NCI-H1092 treated with DMSO at 0.1 percent for 48 hours (cell line): ENCODE measurements at regions not wholly inside any gene's neighbourhood (a gene's known extent, or its start where the extent isn't known, plus 50 kb on each side); places are given as distances from the start of the nearest gene placed in this dataset.
A peak's percentile ranks its signal among the peaks of the same experiment; 100 is the strongest.

ENCODE experiments used
- DNase-seq: peaks from one replicate; lab custom pipeline; 2025; lab: John Stamatoyannopoulos, UW

- no peak for DNase-seq
Measured at GRCh38 chr18:60980422-60981005, 352.7 kb upstream of the CDH20 start.

DNA sequence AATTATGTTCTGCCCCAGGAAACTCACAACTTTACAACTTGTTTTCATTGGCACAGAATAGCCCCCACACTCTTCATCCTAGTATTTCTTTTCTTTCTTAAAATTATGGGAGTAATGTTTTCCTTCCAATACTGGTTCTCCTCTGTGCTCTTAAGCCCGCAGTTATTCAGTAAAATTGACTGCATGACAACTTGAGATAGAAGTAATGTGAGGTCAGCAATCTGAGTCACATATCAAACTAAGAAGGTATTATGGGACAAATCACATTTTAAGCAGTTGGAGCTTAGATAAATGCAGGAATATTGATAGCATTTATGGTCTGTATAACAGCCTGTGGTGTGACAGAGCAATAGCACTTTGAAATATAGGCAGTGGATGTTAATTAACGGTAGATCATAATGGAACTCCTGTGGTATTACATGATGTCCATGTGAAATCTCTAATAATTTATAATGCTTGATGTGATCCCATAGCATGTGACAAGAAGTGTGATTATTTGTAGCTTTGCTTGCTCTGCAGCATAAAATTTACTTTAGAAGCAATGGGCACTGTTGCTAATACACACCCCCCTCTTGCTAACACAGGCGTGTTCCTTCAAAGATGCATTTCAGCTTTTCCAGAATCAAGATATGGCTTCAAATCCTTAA lies 351.4 kb upstream of the CDH20 start:
- DNase-seq = no peak

DNA sequence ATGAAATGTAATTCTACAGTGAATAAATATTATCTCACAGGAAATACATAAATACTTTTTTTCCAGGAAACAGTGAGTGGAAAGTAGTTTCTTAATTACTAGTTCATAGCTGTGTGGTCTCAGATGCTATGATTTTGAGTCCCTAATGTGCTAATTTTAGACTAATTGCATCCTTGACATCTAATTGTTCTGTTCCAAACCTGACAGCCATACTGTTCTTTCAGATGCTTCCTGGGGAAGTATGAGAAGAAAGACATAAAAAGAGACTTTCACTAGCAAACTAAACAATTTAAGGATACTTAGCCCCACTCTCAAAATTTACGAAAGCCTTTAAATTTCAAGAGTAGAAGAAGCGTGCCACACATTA lies 350.9 kb upstream of the CDH20 start:
- DNase-seq = no peak

DNA sequence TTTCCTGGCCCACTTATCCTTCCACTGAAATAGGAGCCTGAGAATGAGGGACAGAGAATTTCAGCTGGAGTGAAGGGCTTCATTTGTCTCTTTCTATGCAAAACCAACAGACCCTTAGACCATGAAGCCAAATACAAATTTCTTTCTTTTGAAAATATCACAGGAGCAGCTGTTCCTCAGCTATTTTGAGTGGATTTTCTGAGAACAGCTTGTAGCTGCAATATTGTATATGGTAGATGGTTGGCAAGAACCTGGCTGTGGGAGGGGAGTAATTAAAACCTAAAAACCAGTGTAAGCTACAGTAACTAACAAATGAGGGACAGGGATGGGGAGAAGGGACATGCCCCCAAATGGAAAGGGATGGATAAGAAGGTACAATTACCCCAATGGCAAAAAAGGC lies 350.3 kb upstream of the CDH20 start:
- DNase-seq = no peak

GRCh38 chr18:60984510-60984909 lies 348.7 kb upstream of the CDH20 start:
- no peak for DNase-seq

DNA sequence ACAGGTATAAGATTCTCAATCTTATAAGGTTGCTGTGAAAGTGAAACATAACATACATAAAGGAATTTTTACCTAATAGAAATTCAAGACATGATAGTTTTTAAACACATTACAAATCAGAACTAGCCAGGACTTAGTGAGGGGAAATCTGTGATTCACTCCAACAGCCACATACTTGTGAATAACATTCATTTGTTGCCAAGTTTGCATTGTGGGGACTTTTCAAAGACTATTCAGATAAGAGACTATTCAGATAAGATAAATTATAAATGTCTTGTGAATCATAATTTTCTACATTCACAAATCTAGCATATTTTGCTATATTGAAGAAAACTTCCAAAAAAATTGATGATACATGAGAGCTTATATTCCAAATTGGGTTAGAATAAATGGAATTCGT lies 345.3 kb upstream of the CDH20 start:
- no peak for DNase-seq

- DNase-seq = no peak
Measured at GRCh38 chr18:60996326-60996725, 336.9 kb upstream of the CDH20 start.

DNA sequence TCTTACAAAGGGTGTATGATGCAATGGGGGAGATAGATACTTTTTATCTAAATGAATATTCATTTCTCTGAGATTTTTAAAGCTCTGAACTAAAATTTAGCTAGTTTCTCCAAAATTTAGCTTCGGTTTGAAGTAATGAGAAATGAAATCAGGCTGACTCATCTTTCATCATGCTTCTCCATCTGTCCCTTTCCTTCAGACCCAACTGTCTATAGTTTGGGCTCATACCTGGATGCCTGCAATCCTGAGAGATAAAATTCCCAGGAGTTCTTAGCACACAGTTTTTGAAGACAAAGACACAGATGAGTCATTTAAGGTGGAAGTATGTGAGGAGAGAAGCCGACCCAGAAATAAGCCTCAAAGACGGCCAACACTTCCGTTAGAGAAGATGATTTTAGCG lies 336.4 kb upstream of the CDH20 start:
- DNase-seq = no peak

- no peak for DNase-seq
Measured at GRCh38 chr18:61001138-61001537, 332.1 kb upstream of the CDH20 start.

DNA sequence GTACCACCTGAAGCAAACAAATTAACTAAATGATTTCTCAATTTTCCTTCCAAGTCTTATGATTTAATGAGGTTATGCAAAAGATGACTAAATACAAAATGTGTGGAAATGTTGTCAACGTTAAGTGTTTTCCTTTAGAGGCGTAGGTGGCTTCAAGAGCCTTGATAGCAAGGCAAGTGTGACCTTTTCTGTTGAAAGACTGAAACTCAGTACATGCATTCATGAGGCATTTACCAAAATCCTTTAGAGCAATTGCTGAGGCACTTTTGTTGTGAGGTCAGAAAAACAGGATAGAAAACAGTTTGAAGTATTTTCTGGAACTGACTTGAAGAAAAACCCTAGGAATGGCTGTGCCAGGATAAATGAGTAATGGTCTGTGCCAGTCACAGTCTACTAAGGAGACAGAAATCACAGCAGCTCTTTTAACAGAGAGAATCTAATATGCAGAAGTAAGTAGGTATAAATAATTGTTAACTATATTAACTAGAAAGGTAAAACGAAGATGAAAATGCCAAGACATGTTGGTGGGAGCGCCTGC lies 326.5 kb upstream of the CDH20 start:
- no peak for DNase-seq

DNA sequence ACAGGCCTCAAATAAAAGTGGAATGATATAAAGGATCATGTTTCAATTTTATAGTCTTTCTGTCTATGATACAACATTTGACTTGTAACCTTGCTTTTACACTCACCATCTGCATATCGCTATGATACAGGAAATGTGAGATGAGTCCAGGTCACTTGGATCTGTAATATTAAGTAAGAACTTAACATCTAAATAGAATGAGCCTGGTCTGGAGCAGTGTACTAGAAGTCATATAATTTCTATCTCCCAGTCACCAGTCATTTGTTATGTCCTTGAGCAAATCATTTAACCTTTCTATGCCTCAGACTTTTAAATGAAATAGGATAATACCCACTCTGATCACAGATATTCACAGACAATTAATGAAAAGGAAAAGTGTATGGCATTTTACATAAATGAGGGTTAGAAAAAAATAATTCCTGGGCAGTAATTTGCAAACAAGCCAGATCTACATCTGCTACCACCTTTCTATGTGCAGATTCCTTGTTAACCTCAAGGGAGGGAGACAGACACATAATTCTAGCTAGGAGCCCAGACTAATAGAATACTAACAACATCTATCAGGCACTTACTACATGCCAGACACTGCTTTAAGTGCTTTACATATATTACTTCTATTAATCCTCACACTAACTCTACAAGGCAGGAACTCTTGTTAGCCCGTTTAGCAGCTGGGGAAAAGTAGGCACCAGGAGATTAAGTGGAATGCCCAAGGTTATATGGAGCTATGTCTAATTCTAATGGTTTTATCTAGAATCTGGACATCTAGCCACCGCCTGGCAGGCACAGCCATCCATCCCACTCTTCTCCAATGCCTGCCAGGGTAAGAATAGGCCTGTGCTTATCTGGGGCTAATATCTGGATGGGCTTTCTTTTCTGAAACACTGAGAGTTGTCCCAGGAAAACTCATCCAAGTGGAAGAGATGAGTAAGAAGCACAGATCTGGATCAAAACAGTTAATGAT lies 313.6 kb upstream of the CDH20 start:
- peak; percentile 34 for DNase-seq

DNA sequence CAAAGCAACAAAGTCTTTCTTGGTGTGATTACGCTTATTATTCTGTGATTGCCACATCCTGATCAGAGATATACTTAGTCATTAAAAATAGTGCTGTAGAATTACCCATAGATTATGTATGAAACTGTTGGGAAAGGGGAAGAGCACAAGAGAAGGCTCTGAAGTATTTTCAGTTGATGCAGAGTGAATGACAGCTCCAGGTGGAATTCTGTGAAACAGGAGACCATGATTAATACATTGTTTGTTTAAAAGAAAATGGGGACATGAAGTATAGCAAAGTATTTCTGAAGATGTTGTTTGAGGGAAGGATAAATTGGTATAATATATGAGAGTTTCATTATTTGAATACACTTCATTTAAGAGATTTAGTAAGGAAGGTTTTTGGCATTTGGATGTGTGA lies 307.6 kb upstream of the CDH20 start:
- peak; percentile 14 for DNase-seq

- no peak for DNase-seq
Measured at GRCh38 chr18:61031626-61032025, 301.6 kb upstream of the CDH20 start.

- no peak for DNase-seq
Measured at GRCh38 chr18:61034580-61034979, 298.6 kb upstream of the CDH20 start.

DNA sequence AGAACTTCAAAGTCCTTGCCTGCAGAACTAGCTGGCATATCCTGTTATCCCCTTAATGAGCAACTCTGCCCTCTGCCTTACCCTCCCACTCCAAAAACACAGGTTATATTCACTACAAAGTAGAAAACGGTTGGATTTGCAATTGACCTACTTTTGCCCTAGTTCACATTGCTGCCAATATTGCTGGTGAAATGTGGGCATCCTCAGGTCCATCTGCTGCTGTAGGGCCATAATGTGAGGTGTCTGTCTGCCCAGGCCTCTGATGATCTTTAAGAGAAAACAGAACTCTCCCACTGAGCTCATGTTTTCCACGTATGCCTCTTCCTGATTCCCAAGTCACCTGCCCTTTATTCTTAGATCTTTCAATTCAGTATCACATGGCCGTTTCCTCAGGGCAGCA lies 294.0 kb upstream of the CDH20 start:
- no peak for DNase-seq

- DNase-seq = no peak
Measured at GRCh38 chr18:61047794-61048193, 285.4 kb upstream of the CDH20 start.

GRCh38 chr18:61057443-61057842 lies 275.8 kb upstream of the CDH20 start:
- DNase-seq = no peak

DNA sequence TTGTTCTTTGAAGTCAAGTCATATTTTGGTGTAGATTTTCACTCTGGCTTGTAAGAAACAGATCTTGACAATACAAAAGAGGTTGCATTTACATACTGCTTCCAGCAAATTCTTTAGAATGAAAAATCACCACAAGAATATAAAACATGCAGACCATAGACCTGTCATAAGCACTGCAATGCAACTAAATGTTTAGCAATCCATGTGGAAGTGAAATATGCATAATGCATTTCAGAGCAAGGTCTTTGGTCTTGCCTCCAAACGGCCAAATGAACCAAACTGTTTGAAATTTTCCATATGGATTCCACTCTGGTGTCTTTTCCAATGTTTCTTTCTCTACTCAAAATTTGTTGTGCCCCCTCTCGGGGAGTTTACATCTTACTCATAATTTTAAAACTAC lies 271.0 kb upstream of the CDH20 start:
- no peak for DNase-seq

DNA sequence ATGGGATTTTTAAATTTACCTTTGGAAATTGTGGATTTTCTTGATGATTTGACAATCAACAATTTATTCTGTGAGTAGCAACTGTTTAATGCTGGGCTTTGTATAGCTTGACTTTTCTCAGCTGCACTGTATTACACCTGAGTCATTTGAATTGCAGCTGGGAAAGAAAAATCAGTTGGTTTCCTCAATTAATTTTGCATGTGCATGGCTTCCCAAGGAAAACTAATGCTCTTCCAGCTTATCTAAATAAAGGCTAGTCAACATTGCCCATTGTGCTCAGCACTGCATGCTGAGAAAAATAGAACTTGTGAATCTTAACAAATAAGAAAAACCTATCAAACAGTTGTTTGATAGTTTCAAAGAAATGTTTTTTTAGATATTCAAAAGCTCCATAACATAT lies 268.3 kb upstream of the CDH20 start:
- DNase-seq = peak; percentile 22

- peak; percentile 83 for DNase-seq
Measured at GRCh38 chr18:61076986-61077385, 256.2 kb upstream of the CDH20 start.

DNA sequence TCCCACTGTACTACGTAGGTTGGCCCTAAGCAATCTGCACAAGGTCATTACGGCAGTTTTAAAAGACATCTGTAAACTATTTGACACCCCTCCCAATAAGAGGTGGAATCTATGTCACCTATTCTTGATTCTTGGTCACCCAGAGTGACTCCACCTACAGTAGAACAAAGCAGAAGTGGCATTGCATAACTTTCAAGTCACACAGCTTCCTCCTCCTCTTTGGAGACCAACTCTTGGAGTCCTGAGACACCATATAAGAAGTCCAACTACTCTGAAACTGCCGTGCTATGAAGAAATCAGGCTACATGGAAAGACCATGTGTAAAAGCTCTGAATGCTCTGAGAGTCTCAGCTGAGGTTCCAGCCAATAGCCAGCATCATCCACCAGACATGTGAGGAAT lies 253.5 kb upstream of the CDH20 start:
- no peak for DNase-seq

DNA sequence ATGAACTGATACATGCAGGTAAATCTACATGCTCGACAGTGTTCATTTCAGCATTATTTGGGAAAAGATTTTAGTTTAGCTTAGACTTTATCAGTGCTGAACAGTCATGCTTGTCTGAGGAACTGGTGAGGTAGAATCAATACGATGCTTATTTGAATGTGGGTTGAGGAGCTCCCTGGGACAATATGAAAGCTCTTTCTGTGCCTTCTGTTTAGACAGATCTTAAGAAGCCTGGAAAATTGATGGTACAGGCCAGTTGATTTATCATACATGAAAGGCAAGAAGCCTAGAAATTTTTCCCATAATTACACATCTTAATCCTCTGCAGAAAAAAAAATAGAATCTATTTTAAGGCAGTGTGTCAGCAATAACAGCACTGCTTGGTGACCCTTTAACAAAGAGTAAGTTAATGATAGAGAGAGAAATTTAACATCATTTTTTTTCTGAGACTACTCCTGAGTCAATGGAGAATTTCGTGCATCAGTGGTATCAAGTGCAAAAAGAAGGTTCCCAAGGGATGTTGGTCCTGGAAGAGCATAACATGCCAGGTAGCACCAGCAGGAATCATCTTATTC lies 252.2 kb upstream of the CDH20 start:
- DNase-seq = peak; percentile 59
